ENCODE measurements at regions not wholly inside any gene's neighbourhood (a gene's known extent, or its start where the extent isn't known, plus 50 kb on each side); places are given as distances from the start of the nearest gene placed in this dataset.
"Not testable (repeated sequence)": the region's sequence is repeated elsewhere in the genome, so short reads cannot be mapped to it uniquely, and the experiment has no call there.

DNA sequence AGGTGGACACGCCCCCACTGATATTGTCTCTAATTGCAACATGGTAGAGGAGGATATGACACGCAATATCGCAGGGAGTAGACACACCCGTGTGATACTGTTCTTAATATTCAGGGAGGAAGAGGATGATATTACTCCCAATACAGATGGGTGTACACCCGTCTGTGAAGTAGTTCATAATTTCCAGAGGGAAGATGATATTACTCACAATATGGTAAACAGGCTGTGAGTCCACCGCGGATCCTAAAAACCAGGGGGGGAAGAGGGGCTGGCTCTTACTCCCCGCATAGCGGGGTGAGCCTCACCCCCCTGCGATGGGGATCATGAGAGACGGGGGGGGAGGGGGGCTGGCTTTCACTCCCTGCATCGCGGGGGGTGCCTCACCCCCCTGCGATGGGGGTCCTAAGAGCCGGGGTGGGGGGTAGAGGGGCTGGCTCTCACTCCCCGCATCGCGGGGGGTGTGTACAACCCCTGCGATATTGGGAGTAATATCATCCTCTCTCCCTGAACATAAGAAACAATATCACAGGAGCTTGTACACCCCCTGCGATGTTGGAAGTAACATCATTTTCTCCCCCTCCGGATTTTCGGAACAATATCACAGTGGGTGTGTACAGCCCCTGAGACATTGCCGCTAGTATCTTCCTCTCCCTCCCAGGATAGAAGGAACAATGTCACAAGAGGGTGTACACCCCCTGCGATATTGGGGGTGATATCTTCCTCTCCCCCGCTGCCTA lies 52.2 kb upstream of the FRG2C start:
- not testable (repeated sequence) for DNase-seq

All from kidney glomerular epithelial cell (primary cell).